AG09319 (cell line): ENCODE measurements at regions not wholly inside any gene's neighbourhood (a gene's known extent, or its start where the extent isn't known, plus 50 kb on each side); places are given as distances from the start of the nearest gene placed in this dataset.

Source experiments
- DNase-seq: peaks from one replicate; pipeline ENCODE4 v3.0.0-alpha.2; 2010; ENCODE audit warnings: low read depth; ENCODE audit errors: extremely low read depth
- TF ChIP-seq, protein P1 (sequence below): IDR thresholded peaks from 2 replicates; pipeline ENCODE4 v1.5.1; 2011; ENCODE audit warnings: low read depth, mild to moderate bottlenecking, inconsistent platforms, low read length, moderate library complexity

DNA sequence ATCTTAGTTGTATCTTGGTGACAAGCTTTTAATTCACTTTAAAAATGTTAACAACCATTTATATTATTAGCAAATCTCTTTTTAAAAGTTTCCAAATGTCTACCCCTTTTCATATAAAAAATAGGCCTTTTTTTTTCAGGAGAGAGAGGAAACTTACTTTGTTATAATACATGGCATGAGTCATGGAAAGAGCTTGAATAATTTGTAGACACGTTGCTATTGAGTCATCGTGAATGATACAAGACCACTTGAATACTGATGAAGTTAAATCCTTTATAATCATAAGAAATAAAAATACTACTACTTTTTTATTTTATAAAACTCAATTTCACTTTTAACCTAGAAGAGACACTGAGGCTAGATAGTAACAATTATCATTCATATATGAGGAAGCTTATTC, 70.3 kb upstream of the BBX start:
- TF ChIP-seq, protein P1, sequence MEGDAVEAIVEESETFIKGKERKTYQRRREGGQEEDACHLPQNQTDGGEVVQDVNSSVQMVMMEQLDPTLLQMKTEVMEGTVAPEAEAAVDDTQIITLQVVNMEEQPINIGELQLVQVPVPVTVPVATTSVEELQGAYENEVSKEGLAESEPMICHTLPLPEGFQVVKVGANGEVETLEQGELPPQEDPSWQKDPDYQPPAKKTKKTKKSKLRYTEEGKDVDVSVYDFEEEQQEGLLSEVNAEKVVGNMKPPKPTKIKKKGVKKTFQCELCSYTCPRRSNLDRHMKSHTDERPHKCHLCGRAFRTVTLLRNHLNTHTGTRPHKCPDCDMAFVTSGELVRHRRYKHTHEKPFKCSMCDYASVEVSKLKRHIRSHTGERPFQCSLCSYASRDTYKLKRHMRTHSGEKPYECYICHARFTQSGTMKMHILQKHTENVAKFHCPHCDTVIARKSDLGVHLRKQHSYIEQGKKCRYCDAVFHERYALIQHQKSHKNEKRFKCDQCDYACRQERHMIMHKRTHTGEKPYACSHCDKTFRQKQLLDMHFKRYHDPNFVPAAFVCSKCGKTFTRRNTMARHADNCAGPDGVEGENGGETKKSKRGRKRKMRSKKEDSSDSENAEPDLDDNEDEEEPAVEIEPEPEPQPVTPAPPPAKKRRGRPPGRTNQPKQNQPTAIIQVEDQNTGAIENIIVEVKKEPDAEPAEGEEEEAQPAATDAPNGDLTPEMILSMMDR = no peak
- DNase-seq = no peak

- TF ChIP-seq, protein P1 = no peak
- DNase-seq = no peak
These were observed 69.3 kb upstream of the BBX start for GRCh38 chr3:107453504-107453903.

GRCh38 chr3:107455621-107456020, 67.1 kb upstream of the BBX start:
- DNase-seq = no peak
- TF ChIP-seq, protein P1 = no peak

DNA sequence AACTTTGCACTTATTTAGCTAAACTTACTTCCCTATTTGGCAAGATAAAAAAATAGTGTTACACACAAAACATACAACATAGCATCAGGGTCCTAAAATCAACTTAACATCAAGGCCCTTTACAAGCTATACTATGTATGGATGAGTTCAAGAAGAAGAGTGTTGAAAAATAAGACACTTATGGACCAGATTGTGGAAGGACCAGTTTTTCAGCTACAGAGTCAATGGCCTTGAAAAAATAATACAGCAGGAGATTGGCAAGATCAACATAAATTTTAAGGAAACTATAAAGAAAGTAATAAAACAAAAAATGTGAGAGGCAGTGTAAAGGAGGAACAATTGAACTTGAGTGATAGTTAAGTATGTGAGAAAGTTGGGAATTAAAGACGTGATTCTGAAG, 66.3 kb upstream of the BBX start:
- TF ChIP-seq, protein P1 = no peak
- no peak for DNase-seq

DNA sequence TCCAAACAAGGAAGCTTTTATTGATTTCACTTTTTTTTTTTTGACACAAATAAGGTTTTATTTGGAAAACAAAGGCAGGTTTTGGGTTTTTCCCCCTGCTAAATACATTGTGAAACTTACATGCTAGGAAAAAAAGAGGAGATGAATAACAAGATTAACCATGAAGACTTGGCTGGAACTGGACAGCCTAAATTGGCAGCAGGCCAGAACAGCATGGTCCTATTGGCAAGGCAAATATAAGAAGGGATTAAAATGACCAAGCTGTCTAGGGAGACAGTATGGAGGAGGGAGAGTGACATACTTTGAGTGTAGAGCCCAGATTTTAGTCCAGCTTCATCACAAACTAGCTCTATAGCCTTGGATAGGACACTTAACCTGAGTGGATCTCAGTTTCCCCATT, 63.9 kb upstream of the BBX start:
- DNase-seq = no peak
- TF ChIP-seq, protein P1 = no peak

GRCh38 chr3:107461721-107462120, 61.0 kb upstream of the BBX start:
- DNase-seq = no peak
- TF ChIP-seq, protein P1 = no peak

- TF ChIP-seq, protein P1 = no peak
- DNase-seq = no peak
These were observed 58.7 kb upstream of the BBX start for GRCh38 chr3:107464037-107464436.
